Stimulated activated CD4-positive, alpha-beta T cell treated with anti-CD3 and anti-CD28 coated beads, TNF-alpha, amount 100 ng/mL, for 24 hours (primary cell): ENCODE measurements at regions not wholly inside any gene's neighbourhood (a gene's known extent, or its start where the extent isn't known, plus 50 kb on each side); places are given as distances from the start of the nearest gene placed in this dataset.

Experiments used
- DNase-seq, 3 experiments: peaks; one replicate each; pipeline ENCODE4 v3.0.0-alpha.2; 2020; ENCODE audit warnings: low read depth in 3 of 3

DNA sequence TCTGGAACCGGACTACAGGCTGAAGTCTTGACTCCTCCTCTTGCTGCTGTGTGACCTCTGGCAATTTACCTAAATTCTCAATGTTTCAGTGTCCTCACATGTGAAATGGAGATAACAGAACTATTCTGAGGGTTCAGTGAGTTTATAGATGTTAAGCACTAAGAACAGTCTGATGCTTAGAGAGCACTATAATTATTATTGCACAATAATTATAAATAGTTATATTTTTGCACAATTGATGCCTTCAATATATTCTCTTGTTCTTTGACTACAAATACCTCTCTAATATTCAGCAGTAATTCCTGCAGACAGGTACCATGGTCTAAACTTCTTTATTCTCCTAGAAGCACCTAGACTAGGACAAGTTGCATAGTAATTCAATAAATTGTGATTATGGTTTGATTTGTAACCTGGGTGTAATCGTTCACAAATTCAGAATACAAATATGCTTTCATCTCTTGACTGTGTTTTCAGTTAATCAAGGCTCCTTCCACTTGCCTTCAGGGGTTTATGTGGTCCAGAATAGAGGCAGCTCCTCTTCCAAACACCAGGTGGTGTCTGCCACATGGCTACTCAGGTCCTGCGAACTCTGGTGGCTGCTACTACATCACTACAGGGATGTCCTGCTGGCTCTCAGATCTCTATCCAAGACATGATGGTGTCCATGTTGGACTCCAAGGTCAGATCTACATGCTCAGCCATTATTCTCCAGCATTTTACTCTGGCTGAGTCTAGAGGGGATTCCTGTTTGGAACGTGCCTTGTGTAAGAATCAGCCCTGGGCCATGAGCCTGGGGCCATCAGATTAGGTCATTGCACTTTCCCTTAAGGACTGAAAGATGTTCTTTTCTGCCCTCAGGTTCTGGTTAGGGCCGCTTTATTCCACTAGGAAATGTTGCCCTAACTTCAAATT is 103.4 kb downstream of the QRFPR start:
- no peak for DNase-seq

DNA sequence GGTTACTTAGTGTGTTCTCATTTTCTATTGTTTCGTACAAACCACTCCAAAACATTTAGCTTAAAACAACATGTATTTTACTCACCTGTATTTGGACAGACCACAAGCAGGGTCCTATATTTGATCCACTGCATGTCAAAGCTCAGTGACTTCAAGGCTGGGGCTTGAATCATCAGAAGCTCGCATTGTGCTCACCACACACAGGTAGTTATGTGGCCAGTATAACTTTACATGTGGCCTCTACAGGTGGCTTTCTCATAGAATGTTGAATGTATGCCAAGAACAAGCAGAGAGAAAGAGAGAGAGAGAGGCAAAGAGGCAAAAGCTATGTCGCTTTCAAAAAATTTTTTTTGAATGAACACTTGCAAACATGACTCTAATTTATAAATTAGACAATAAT is 107.6 kb downstream of the QRFPR start:
- DNase-seq: no peak

DNA sequence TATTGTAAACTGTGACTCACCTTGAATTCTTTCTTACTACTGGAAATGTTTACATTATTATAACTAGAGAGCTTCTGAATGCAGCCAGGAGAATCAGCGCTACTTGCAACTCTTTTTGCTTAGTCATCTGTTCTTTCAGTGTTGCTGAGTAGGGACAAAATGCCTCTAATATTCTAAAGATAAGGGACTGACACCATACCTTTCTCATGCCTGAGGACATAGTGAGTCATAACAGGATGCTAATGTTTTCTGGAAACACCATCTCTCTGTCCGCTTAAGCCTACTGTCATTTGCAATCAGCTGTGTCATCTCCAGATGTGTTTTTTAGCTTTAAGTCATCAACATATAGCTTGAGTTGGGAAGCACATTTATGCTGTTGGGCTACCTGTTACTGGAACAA is 108.3 kb downstream of the QRFPR start:
- no peak for DNase-seq

DNA sequence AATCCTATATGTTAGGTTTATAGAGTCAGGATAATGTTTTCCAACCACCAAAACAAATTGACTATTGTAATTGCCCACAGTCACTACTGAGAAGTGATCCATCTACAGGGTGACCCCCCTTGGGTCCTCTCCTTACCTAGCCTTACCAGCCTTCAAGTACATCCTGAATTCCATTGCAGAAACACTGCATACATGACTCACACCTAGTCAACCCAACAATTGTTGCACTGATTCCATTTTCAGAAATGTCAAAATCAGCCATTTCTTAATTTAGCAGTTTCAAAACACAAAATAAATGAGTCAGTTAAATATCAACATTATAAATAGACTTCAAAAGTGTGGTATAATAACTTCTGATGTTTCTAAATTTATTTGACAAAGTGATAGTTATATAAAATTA is 106.3 kb upstream of the TNIP3 start:
- no peak for DNase-seq

DNA sequence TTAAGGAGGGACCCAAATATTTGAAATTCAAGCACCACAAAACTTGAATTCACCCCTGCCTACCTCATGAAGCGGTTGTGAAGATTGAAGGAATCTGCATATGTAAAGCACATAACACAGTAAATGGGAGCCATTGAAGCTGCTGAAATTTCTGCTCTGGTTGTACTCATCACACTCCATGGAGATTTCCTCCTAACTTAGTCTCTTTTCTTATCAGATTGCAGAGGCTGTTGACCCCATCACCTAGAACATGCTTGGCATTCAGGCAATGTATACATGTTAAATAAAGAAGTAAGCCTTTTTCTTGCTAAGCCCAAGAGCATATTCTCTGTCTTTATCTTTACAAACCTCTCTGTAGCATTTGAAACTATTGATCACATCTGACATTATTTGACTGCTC is 104.9 kb upstream of the TNIP3 start:
- DNase-seq: no peak

DNA sequence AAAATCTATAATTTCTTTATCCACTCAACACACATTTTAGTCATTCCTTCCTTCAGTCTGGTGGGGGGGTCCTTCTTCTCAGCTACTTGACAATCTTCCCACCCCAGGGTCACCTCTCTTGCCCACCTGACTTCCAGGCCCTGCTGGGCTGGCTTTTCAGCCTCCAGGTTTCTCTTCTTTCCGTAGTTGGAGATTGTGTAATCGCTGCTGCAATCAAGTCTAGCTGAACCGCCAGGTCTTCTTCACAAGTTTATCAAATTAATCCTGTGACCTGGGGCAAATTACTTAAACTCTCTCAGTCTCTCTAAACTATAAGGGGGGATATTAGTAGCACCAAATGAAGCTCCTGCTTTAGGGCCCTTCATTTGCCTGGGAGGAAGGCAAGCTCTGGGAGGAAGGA is 102.9 kb upstream of the TNIP3 start:
- DNase-seq: no peak

DNA sequence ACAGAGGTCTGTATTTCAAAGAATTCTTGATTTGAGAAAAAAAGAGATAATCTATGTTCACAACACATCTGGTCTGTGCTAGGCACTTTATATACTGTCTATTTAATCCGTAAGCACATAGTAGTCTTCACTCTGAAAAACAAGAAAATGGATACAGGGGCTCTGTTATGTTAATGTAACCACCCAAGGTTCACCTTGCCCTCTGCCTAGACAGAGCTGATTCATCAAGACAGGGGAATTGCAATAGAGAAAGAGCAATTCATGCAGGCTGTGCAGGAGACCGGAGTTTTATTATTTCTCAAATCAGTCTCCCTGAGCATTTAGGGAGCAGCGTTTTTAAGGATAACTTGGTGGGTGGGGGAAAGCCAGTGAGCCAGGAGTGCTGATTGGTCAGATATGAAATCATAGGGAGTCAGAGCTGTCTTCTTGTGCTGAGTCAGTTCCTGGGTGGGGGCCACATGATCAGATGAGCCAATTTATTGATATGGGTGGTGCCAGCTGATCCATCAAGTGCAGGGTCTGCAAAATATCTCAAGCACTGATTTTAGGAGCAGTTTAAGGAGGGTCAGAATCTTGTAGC is 92.9 kb upstream of the TNIP3 start:
- no peak for DNase-seq

DNA sequence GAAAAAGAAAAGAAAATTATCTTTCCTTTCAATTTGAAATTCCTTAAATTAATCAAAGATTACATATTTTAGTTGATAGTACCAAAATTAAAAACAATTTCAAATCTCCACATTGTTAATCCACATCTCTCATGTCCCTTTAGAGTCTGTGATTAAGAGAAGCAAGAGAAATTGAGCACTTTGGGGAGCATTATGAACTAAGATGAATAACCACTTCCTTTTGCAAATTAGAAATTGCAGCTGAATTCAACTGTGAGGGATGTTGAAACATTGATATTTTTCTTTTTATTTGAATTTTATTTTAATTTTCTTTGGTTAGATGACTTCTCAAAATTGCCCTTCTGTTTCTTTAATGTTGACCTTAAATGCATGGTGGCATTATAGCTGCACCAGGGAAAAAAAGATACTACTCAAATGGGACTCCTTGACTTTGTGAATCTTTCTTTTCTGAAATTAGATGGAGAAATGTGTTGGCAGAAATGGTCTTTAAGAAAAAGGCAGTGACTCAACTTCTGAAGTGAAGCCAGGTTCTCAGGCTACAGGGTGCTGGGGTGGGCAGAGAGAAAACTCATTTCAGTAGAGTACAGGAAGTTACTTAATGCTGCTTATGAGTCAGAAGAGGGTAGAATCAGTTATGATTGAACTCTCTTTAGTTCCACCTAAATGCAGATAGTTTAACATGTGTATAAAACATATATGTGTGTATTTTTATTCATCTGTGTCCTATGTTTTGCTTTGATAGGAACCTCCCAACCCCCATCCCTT is 92.0 kb upstream of the TNIP3 start:
- peak; percentile 18 to 51 (median 38) for DNase-seq

DNA sequence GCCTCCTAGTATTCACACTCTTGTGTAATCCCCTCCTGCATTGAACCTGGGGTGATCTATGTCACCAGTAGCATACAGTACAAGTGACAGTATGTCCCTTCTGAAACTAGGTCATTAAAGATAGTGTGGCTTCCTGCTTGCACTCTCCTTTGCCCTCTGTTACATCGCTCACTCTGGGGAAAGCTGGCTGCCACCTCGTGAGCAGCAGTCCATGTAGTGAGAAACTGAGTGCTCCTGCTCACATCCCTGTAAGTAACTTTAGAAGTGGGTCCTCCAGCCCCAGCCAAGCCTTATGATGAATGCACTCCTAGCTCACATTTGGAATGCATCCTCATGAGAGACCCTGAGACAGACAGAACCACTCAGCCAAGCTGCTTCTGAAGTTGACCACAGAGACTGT is 89.8 kb upstream of the TNIP3 start:
- DNase-seq: no peak

DNA sequence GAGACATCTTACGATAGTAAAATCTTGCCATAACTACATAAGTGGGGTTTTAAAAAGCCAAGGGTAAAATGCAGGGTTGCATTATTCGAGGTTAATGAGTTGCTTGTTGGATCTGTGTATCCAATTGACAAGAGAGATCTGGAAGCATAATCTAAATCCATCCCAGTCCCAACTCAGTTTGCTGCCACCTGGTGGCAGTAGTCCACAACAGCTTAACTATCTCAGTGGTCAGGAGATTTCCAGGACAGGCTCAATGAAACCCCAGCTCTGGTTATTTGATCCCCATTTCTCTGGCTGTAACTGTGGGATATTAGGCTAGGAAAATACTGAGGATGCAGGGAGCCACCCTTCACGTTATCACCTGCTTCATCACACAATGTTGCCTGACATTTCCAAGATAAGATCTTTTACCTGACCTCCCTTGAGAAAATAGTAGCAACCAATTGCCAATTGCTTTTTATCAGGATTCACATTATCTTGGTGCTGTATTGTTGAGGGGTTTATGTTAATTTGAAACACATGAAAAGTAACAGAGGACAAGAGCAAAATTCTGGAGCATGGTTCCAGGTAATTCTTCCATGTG is 88.2 kb upstream of the TNIP3 start:
- peak; percentile 17 to 52 (median 40) for DNase-seq

DNA sequence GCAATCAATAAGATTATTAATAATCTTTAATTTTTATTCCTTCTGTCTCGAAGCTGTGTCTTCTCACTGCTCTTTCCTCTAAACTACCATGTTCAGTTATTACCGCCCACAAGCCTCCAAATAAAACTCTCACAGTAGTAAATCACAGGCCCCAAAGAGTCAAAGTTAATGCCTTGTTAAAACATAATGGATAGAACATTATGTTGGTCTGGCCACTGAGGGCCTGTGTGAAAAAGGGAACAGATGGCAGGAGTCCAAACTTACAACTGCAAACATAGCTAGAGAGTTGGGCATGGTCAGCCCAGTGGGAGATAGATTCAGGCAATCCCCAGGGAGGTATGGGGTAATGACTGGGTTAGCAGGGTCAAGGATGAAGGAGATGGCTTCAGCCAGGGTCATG is 84.6 kb upstream of the TNIP3 start:
- DNase-seq: no peak

DNA sequence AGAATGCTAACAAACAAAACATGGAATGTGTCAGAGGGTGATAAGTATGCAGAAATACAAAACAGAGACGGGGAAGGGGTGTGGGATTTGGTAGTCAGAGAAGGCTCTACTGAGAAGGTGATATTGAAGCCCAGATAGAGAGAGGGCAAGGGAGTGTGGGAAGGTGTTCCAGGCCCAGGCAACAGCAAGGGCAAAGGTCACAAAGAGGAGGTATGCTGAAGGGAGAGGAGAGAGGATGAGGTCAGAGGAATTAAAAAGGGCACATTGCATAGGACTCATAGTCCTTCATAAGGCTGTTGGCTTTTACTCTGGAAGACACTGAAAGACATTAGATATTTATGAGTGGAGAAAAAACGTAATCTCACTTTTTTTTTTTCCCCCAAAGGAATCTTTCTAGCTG is 82.6 kb upstream of the TNIP3 start:
- no peak for DNase-seq

DNA sequence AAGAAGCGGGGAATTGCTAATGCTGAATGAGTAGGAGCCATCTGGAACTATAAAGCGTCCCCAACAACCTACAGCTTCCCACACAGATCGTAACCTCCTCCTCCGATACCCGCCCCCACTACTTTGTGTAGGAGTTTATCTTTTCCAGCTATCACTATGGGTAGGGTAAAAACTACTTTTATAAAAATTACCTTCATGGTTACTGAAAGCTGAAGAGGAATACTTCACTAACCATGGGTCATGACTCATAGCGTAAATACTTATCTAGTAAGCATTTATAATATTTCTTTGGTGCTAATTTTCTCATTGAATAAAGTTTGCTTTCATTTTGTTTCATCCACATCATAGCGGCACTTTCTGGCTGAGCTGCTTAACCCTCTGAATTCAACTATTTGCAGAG is 79.4 kb upstream of the TNIP3 start:
- peak in 2 of 3 experiments; percentile 12 to 19 for DNase-seq

DNA sequence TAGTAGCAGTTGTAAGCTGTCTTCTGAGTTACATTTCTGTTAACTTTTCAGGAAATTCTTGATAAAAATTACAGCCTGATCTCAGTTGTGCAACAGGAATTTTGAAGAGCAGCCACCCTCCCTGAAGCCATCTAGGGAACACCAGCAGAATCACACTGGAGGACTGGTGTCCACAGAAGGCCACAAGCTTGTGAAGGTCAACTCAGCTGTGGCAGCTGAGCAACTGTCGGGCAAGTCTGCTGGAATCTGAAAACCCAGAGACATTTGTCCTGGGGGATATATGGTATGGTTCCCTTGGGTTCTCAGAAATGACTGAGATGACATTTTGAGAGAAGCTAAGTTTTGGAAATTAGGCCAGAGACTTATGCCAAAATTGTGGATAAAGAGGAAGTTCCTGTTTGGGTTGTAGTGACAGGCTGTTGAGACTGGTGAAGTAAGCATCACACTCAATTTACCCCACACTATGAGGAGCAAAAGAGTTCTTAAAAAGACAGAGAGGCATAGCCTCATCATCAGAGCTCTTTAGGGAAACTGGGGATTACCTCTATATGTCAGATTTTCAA is 78.1 kb upstream of the TNIP3 start:
- DNase-seq: no peak

DNA sequence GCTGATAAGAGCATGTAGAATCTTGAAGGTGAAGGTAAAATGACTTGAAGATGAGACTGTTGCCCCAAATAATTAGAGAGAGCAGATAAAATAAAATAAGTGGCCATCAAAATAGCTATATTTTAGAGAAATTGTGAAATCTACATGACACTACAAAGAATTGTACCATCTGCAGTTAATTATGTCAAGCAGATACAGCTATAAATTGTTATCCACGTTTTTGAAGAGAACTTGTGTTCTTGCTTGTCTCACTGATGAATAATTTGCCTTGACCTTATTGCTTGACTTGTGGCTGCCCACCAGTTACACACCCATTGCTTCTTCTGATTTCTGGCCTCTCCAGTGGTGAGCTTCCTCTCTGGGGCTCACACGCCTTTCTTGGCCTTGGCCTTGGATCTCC is 75.8 kb upstream of the TNIP3 start:
- DNase-seq: no peak

DNA sequence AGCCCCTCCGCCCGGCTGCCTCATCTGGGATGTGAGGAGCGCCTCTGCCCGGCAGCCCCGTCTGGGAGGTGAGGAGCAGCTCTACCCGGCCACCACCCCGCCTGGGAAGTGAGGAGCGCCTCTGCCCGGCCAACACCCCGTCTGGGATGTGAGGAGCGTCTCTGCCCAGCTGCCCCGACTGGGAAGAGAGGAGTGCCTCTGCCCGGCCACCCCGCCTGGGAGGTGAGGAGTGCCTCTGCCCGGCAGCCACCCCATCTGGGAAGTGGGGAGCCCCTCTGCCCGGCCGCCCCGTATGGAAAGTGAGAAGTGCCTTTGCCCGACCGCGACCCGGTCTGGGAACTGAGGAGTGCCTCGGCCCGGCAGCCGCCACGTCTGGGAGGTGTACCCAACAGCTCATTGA is 74.3 kb upstream of the TNIP3 start:
- DNase-seq: no peak

DNA sequence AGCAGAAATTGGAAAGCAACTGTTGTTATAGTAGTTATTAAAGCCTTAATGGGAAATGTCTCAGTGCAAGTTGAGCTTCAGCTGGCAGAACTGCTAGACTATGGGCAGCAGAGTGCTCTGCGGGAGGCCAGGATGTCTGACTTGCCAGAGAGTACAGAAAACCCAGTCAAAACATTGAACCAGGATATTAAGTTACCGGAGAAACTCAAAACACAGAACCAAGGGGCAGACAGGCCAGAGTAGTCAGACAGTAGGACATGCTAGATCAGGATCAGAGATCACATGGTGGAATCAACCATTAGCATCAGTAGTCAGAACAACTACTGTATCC is 72.9 kb upstream of the TNIP3 start:
- no peak for DNase-seq

DNA sequence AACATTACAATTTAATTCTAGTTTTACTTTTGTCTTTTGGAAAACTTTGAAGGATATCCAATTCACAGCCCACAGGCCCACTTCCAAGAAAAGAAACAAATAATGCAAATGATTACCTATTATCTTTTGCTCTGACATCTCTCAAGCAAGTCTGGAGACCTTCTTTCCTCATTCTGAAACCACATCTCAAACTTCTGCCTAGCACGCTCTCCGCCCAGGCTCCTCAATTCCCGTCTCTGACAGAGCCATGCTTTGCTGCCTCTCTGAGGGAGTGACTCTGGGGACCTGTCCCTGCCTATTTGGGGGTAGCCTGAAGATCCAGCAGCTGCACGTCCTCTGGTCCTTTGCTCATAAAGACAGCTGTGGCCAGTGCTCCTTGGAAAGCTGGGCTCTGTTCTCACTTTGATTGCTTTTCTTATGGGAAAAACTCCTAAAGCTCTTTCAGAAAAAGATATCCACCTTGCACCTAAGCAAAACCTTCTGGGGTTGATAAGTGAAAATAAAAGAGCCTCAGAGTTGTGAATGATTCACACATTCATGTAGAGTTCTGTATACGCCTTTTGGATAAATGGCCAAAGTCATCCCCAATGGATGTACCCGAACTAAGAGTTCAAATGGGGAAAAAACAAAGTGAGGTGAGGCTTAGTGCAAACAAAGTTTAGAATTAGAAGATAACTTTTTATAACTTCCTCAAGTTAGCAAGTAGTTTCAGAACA is 72.4 kb upstream of the TNIP3 start:
- DNase-seq: no peak

DNA sequence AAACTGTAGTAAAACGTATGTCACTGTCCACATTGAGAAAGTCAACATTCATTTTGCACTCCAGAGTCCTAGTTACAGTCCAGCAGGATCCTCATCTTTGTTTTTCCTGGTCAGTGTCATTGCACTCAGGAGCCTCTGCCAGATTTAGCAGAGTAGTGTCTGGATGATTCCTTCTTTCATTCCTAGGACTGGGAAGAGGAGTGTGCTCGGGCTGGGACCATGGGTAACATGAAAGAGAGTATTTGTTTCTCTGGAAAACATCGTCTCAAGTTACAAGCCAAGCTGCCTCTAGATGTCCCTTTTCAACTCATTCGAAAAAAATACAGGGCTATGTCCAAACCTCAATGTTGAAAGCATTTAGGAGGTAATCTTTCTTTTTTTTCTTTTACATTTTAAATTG is 69.9 kb upstream of the TNIP3 start:
- DNase-seq: no peak

DNA sequence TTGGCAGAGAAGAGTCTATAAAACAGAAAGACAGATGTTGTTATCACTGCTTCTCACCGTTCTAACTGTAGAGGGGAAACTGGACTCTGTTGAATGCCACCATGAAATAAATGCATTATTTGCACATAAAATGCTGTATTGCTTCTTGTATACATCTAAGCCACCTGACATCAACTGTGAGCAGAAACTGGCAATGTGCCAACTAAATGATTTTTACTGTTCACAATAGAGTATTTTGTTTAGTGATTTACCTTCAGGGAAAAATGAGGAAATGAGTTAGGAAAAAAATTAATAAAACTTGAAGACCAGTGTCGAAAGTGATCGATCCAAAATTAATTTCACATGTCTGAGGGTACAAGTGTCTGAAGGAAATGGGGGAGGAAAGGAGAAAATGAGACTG is 65.9 kb upstream of the TNIP3 start:
- DNase-seq: no peak

DNA sequence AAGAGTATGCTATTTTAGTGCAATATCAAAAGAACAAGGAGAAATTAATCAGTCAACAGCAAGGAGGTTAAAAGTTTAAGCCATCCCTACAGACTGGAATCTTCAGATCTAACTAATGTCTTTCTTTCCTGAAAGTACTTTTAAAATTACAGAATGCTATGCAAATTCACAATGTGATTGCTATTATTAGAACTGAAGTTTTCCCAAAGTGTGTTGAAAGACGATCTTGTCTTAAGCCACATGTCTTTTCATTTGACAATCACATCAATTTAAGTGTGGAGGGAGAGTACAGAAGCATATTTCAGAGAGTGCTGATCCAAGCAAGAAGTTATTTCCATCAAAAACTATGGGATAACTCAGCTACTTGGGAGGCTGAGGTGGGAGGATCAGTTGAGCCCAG is 64.7 kb upstream of the TNIP3 start:
- no peak for DNase-seq

DNA sequence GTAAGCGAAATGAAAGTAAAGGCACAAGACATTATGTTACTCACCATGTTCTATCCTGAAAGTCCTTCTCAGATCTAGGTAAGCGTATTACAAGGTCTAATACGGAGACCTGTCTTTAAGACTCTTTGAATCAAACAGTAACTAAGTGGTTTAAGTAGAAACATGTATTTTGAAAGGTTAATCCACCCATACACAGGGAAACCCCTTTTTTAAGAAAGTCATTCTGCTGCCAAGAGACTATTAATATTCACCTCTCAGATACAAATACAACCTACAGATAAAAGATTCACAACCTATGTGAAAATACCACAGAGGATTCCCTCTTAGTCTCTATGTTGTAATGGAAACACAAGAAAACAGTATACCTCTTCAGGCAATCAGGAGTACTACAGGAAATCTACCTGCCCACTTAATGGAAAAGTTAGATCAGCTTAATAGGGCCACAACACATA is 63.2 kb upstream of the TNIP3 start:
- DNase-seq: no peak
